Kidney (tissue), 13 donors: ENCODE measurements at regions not wholly inside any gene's neighbourhood (a gene's known extent, or its start where the extent isn't known, plus 50 kb on each side); places are given as distances from the start of the nearest gene placed in this dataset.

Experiments used
- DNase-seq, 5 donors: peaks; one replicate each; pipeline ENCODE4 v3.0.0-alpha.2; 2013 to 2020
- FAIRE-seq: peaks from 2 replicates; lab custom pipeline; 2012; peaks lifted over from hg19 to GRCh38; lab: Jason Lieb, UNC
- H3K27ac ChIP-seq, 2 donors: one replicate each; pipeline ENCODE4 v1.7.0; 2013; ENCODE audit warnings: low read depth in 2 of 2, low read length in 2 of 2, inconsistent platforms in 1 of 2
- H3K27me3 ChIP-seq: one replicate; pipeline ENCODE4 v1.7.1; 2013; ENCODE audit warnings: low read length, inconsistent platforms; ENCODE audit not compliant: control insufficient read depth, insufficient read depth
- H3K36me3 ChIP-seq, 3 donors: one replicate each; pipeline versions ENCODE4 v1.7.0 to v1.7.1; 2013; ENCODE audit warnings: low read length in 3 of 3, control low read depth in 1 of 3, inconsistent platforms in 1 of 3; ENCODE audit not compliant: insufficient read depth in 3 of 3, control insufficient read depth in 2 of 3
- H3K4me1 ChIP-seq, 3 donors: one replicate each; pipeline versions ENCODE4 v1.7.0 to v1.7.1; 2013; ENCODE audit warnings: low read length in 3 of 3, inconsistent platforms in 1 of 3, low read depth in 1 of 3; ENCODE audit not compliant: control insufficient read depth in 2 of 3, insufficient read depth in 2 of 3
- H3K4me3 ChIP-seq, 3 donors: one replicate each; pipeline versions ENCODE4 v1.7.0 to v1.8.1; 2013; ENCODE audit warnings: low read length in 3 of 3, control low read depth in 1 of 3, inconsistent platforms in 1 of 3
- H3K9ac ChIP-seq, 3 donors: one replicate each; pipeline versions ENCODE4 v1.7.0 to v1.7.1; 2013; ENCODE audit warnings: low read length in 3 of 3, control low read depth in 1 of 3, inconsistent platforms in 1 of 3
- H3K9me3 ChIP-seq, 3 donors: one replicate each; pipeline versions ENCODE4 v1.7.0 to v1.7.1; 2013; ENCODE audit warnings: low read length in 3 of 3, control low read depth in 1 of 3, inconsistent platforms in 1 of 3; ENCODE audit not compliant: control insufficient read depth in 2 of 3, insufficient read depth in 1 of 3
- intact Hi-C: fragments of 100-400 bp; cut with DNase I; formaldehyde crosslinking; loops from one replicate; pipeline ENCODE4 v1.11.1; 2022
- TF ChIP-seq, protein P1 (sequence below): IDR thresholded peaks from 3 replicates; pipeline ENCODE4 v1.5.1; 2012; ENCODE audit warnings: mild to moderate bottlenecking, moderate library complexity, borderline replicate concordance; ENCODE audit not compliant: insufficient read depth; ENCODE audit errors: extremely low read depth
- donor health status: control.
- donor health status: control.
- donor health status: control.
- donor health status: control.
- donor health status: control.
- donor health status: DM: yes; HTN: yes; CAD: no.
- donor health status: Normal renal cell carcinoma (clear cell type).

DNA sequence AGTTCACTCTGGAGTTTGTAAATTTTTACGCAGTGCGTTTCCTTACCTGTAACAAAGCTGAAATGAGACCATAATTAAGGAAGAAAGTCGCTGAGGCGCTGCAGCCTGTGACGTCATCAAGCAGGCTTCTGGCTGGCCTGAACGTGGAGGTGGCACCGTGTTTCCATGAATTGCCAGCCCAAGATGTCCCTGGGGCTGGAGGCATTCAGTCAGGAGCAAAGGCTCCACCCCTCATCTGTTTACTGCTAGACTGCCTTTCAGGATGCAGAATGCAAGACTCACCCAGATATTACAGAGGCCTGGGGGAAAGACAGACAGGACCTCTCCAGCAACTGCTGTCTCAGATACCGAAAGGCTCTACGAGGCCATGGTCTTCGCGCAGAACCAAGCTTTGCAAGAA lies 424.6 kb downstream of the TSHZ3 start:
- FAIRE-seq (no peak), DNase-seq (peak in 2 of 5 donors; percentile 31 to 32)
- no peaks in the 10 kb centered on the region for H3K4me1 ChIP-seq
- H3K4me3 ChIP-seq = no peak overlapping the region
- peaks cover 0 to 12% (median 0%) of the 10 kb centered on the region in 3 donors for H3K9me3 ChIP-seq
- H3K9ac ChIP-seq = no peak overlapping the region
- no peaks in the 10 kb centered on the region for H3K36me3 ChIP-seq
- intact Hi-C loops = no loop called here
- H3K27me3 ChIP-seq = no peaks in the 10 kb centered on the region
- TF ChIP-seq, protein P1, sequence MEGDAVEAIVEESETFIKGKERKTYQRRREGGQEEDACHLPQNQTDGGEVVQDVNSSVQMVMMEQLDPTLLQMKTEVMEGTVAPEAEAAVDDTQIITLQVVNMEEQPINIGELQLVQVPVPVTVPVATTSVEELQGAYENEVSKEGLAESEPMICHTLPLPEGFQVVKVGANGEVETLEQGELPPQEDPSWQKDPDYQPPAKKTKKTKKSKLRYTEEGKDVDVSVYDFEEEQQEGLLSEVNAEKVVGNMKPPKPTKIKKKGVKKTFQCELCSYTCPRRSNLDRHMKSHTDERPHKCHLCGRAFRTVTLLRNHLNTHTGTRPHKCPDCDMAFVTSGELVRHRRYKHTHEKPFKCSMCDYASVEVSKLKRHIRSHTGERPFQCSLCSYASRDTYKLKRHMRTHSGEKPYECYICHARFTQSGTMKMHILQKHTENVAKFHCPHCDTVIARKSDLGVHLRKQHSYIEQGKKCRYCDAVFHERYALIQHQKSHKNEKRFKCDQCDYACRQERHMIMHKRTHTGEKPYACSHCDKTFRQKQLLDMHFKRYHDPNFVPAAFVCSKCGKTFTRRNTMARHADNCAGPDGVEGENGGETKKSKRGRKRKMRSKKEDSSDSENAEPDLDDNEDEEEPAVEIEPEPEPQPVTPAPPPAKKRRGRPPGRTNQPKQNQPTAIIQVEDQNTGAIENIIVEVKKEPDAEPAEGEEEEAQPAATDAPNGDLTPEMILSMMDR = no peak
- no peak overlapping the region for H3K27ac ChIP-seq

DNA sequence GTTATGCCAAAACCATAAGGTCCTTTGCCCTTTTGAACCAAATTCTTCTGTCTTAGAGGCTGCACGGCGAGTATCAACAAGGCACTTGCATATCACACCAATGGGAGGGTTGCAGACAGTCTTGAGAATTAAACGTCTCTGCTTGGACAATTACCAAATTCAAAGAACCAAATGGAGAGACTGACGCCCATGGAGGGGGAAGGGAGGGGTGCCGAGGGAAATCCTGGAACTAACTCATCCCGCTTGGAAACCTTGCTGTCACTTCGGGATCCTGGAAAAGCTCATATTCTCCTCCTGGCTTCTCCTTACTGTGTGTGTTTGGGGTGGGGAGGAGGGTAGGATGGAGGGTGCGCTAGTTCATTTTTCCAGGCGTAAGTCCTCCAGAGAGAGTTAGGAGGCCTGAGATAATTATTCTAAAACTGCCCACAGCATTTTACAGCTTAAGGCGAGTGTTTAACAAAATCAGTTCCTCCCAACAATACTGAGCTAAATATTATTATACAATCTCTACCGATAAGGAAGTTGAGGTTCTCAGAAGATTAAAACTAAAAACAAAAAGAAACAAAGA lies 425.1 kb downstream of the TSHZ3 start:
- FAIRE-seq = no peak
- TF ChIP-seq, protein P1 = no peak
- no peak overlapping the region for H3K27ac ChIP-seq
- peaks cover 0 to 12% (median 0%) of the 10 kb centered on the region in 3 donors for H3K9me3 ChIP-seq
- no peak for DNase-seq
- H3K9ac ChIP-seq = no peak overlapping the region
- no peaks in the 10 kb centered on the region for H3K36me3 ChIP-seq
- no peak overlapping the region for H3K4me3 ChIP-seq
- H3K4me1 ChIP-seq = no peaks in the 10 kb centered on the region
- no peaks in the 10 kb centered on the region for H3K27me3 ChIP-seq
- intact Hi-C loops = no loop called here

DNA sequence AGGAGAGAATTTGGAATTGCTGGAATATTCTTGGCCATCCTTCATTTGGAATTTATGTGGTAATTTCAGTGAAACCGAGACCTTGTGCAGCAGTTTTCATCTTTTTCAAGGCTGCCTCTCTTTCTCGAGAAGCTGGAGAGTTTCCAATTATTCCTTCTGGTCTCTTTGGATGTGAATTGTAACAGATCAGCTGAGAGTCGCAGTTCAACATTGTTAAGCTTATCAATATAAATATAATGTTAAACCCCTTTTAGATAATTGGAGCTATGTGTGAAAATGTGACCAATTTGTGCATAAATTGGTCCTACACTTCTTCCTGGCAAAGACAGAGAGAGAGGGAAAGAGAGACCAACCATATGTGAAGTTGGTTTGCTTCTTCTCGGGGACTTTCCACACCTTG lies 425.6 kb downstream of the TSHZ3 start:
- Histone ChIP-seq H3K9ac (no peak overlapping the region), H3K27me3 (no peaks in the 10 kb centered on the region), H3K9me3 (peaks cover 0 to 10% (median 0%) of the 10 kb centered on the region in 3 donors), H3K4me3 (no peak overlapping the region), H3K27ac (no peak overlapping the region), H3K4me1 (no peaks in the 10 kb centered on the region), H3K36me3 (no peaks in the 10 kb centered on the region)
- DNase-seq = no peak
- intact Hi-C loops = no loop called here
- no peak for FAIRE-seq
- TF ChIP-seq, protein P1 = no peak

DNA sequence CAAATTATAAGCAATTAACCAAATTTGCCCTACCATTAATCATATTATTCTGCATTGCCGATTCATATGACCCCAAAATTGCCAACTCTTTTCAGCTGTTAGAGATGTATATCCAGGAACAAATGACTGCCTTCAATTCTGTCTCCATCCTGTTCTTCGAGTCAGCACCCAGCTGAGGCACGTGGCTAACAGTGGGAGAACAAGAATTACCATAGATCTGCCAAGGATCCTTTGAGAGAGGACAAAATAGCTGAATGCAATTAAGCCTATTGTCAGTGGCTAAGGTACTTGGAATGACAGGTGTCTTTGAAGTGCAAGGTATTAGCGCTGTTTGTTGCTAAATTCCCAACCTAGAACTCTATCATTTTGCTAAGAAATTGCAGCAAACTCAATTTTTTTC lies 426.1 kb downstream of the TSHZ3 start:
- no peak for DNase-seq
- TF ChIP-seq, protein P1 = no peak
- H3K4me3 ChIP-seq = no peak overlapping the region
- no peaks in the 10 kb centered on the region for H3K4me1 ChIP-seq
- intact Hi-C loops = no loop called here
- no peak overlapping the region for H3K9ac ChIP-seq
- FAIRE-seq = no peak
- H3K9me3 ChIP-seq = peaks cover 0 to 5% (median 0%) of the 10 kb centered on the region in 3 donors
- H3K36me3 ChIP-seq = no peaks in the 10 kb centered on the region
- H3K27me3 ChIP-seq = no peaks in the 10 kb centered on the region
- H3K27ac ChIP-seq = no peak overlapping the region
